HG03460 (cell line): ENCODE measurements at regions not wholly inside any gene's neighbourhood (a gene's known extent, or its start where the extent isn't known, plus 50 kb on each side); places are given as distances from the start of the nearest gene placed in this dataset.
"Not testable (repeated sequence)": the region's sequence is repeated elsewhere in the genome, so short reads cannot be mapped to it uniquely, and the experiment has no call there.

Experiments used
- ATAC-seq: cut with Tn5 transposase; IDR thresholded peaks from one replicate; pipeline ENCODE4 v1.9.1; 2021; ENCODE audit not compliant: unreplicated experiment

DNA sequence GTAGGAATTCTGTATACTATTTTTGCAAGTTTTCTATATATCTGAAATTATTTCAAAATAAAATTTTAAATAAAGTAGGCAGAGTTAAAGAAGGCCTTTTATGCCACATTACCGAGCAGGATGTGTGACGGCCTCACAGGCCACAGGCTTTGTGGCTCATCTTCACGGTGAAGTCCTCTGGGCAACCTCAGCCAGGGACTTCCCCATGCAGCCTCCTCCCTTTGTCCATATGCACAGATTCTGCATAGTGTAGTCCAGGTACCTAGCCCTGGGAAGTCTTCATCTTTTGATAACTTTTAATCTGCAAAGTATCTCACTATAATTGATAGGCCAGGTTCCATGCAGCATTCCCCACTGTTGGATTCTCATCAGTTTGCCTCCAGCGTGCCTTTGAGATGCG, 62.8 kb downstream of the ARHGAP11B start:
- ATAC-seq = not testable (repeated sequence)

DNA sequence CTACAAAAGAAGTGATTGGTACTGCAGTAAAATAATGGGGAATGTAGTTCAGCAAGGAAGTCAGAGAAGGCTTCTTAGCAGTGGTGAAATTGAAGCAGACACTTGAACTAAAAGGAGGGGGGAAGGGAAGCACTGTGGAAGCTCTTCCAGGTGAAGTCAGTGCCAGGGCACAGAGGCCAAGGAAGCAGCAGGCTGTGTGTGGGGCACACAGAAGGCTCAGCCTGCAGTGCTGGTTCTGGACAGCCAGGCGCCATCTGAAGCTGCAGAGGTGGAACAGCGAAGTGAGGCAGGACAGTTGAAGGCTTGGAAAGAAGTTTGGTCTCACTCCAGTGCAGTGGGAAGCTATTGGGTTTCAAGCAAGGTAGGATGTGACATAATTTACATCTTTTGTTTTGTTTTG, 64.2 kb downstream of the ARHGAP11B start:
- ATAC-seq = not testable (repeated sequence)

DNA sequence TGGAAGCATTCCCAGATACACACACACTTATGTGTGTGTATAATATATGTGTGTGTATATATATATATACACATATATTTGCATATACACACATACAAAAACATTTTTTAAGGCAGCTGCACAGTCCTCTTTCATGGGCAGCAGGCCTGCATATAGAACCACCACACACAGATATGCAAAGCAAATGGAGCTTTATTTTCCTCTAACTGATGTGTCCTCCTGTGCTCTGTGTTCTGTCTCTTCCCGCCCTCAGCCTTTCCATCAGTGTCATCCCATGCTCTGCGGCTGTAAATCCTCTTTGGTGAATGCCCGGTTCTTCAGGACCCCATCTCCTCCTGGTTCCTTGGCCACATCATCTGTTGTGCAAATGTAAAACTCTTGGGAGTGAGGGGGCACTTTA, 69.9 kb downstream of the ARHGAP11B start:
- not testable (repeated sequence) for ATAC-seq

DNA sequence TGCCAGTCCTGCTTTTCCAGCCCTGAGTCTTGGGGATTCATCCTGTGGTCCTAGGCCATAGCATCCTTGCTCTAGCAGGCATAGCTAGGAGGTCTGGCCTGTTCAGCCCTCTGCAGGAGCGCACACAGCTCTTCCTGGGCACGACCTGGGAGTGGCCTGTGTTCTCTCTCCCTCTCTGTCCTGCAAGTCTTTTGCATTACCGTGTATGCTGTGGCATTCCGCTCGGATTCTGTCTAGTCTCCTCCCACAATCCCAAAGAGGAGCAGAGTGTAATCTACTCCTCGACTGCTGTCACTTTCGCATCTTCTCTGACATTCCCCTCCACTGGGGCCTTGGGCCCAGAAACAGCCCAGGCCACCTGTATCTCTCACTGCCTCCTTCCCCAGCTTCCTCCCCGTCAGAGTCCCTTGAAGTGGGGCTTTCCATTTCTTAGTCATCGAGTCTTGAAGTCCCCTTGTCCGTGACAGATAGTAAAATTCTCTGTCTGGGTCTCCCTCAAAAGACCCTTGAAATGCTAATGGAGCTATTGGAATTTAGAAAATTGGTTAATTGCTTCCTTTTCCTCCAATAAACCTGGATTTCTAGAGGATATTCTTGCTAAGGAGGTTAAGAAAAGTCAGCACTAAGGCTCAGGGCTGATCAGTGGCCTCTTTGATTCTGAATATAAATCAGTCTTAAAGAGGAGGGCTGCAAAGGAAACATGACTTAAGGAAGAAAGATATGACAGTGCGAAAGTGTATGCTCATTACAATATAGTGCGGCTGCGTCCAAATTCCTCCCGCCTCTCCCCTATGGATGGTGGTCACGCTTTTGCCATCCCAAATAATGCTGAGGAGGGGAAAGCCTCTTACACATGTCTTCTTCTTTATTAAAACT, 70.7 kb downstream of the ARHGAP11B start:
- ATAC-seq = peak; percentile 71

DNA sequence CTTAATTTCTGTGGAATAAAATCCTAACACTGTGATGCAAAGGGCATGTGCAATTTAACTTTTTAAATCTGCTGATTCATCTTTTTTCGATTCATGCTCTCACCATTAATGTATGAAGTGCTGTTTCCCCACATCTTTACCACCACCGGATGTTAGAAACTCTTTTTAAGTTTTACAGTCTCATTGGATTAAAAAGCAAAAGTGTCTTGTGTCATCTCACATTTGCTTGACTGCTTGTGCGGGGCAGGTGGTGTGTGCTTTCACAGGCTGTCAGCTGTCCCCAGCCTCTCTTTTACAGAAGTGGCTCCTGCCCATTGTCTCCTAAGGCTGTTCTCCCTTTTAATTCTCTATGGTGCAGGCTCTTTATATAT, 71.4 kb downstream of the ARHGAP11B start:
- peak; percentile 59 for ATAC-seq

DNA sequence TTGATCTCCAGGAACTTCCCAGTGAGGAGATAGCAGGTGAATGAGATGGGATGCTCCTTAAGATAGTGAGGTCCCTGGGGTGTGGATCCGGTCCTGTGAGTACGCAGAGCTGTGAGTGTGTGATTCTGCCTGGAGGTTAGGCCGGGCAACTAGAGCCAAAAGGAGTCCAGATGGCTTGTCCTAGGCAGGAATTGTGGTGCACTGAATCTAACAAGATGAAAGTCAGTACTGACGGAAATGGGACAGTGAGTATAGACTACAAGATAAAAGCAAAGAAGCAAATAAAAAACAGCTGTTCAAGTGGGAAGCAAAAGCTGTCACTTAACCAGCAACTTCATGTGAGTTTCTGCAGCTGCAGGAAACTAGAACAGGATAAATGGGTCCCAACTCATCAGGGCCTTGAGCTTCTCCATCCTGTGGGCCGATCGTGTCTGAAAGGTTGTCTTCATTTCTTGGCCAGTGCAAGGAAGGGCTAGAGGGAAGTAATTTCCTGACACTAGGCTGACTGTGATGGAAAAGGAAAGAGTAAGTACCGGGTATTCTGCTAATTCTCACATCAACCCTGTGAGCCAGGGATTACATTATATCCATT, 74.2 kb downstream of the ARHGAP11B start:
- not testable (repeated sequence) for ATAC-seq

DNA sequence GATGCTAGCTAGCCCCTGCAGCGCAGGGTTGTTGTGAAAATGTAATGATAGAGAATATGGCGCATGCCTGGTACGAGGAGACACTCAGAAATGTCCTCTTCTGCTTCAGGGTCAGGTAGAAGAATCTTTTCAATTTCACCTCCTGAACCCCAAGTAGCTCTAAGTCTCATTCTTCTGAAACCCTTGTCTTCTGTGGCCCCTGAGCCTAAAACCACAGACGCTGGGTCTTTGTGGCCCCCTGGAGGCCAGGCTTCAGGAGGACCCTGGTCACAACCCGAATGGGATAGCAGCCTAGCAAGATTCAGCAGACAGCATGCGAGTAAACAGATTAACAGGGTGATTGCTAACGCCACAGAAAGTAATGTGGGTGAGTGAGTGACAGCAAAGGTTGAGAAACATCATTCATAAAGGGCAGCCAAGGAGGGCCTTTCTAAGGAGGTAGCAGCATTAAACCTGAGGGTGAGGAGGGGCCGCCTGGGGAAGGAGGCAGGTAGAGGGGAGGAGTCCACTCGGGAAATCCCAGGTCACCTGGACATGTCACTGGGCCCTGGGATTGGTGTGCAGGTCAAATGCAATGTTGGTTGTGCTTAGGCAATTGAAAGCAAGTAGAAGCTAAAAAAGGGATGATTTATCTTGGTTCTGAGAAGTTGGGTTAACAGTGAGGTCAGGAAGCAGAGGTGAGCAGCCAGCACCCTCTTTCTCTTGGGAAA, 82.2 kb downstream of the ARHGAP11B start:
- ATAC-seq = not testable (repeated sequence)

DNA sequence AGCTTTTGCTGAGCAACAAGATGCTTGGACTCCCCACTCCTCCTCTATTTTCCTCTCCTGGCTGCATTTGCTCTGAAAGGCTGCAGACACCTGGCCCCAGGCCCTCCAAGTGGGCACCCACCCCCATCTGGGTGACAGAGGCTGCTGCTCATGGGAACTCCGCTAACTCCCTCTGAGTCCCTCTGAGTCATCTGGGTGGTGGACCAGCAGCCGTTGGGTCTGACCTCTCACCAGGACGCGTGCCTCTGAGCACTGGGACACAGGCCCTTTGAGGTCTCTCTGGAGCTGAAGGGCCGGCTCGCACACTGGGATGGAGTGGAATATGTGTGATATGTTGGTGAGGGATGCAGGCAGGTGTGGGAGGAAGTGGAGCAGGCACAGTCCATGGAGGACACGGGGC, 82.9 kb downstream of the ARHGAP11B start:
- ATAC-seq = not testable (repeated sequence)

DNA sequence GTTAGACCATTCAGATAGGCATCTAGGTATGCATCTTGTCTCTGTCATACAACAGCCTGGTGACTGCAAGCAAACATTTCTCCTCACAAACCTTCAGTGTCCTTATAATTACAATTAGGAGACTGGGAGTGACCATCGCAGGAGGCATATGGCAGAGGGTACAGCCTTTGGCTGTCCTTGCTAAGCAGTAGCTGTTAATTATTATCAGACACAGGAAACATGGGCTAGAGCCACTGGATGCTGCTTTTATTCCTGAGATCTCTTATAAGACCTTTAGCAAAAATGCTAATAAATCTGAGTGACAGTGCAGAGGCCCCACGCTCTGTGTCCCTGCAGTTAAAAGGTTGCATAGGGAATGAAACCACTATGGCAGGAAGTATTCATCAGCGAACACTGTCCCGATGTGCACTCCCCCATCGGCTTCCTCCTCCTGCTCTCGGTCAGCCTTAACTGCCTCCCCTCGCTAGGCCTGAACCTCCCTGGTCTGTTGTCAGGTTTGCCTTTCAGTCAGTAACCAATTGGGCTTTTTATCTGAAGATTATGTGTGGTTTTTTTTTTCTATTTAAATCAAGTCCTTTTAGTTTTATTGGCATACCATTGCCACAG, 92.2 kb downstream of the ARHGAP11B start:
- not testable (repeated sequence) for ATAC-seq

DNA sequence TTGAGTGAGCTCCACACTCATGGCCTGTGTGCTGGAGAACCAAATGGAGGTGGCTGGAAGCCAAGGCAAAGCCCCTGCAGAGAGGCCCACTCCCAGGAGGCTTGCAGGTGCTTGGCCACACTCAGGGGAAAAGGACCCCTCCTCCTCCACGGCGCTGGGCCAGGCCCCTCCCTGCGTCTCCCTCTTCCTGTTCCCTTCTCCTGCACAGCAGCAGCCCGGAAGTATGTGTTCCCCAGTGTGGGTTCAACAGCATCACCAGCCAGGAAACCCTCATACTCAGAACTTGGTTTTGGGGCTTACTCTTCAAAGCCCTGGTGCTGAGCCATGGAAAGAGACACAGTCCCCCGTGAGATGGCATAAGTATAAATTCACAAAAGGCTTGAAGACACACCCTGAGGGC, 93.4 kb downstream of the ARHGAP11B start:
- not testable (repeated sequence) for ATAC-seq

DNA sequence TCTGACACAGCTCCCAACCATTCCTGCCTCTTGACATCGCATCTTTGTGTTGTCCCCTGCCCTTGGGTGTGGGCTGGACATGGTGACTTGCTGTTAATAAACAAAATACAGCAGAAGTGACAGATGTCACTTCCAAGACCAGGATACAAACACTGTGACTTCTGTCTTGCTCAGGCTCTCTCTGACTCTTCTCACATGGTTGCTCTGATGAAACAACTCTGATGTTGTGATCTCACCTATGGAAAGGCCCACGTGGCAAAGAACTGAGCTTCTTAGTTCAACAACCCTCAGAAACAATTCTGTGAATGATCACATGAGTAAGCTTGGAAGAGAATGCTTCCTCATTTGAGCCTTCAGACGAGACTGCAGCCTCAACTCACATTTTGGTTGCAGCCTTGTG, 94.9 kb downstream of the ARHGAP11B start:
- ATAC-seq = not testable (repeated sequence)

DNA sequence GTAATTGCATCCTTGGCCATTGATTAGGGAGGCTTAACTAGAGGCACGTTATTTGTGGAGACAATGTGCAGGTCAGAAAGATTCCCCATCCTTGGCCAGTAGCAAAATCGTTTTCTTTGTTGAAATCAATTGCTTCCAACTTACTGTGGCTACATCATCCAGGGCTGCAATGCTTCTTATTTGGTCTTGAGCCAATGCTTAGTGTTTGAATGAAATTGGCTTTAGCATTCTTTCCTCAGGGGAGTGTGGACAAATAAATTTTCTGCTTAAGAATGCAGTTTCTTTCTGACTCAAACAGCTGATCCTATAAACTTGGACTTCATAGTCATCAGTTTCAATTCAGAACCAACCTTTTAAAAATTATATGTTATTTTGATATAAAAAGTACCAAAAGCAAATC, 95.6 kb downstream of the ARHGAP11B start:
- ATAC-seq = not testable (repeated sequence)

DNA sequence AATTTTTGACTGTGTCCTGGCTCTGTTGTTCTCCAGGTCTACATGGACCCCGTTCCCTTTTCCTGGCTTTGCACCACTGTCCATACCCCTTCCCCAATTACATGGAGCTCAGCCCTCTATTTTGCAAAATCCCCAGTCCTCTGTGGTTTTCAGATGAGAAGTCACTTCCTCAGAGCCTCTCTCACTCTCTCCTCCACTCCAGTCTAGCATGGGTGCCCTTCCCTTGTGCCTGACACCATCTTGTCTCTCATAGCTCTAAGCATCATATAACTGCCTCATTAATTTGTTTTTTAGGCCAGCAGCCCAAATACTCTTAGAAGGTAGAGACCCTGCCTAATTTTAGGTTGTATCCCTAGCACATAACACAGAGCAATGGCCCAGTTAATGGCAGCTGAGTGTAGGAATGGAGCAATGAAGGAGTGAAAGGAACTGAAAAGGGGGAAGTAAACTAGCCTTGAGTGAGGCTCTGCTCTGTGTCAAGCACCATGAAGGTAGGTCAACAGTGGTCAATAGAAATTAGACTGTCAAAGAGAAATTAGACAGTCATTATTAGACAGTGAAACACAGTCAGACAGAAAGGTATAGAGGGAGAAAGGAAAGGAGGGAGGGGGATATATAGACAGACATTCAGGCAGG, 97.7 kb downstream of the ARHGAP11B start:
- ATAC-seq = not testable (repeated sequence)

DNA sequence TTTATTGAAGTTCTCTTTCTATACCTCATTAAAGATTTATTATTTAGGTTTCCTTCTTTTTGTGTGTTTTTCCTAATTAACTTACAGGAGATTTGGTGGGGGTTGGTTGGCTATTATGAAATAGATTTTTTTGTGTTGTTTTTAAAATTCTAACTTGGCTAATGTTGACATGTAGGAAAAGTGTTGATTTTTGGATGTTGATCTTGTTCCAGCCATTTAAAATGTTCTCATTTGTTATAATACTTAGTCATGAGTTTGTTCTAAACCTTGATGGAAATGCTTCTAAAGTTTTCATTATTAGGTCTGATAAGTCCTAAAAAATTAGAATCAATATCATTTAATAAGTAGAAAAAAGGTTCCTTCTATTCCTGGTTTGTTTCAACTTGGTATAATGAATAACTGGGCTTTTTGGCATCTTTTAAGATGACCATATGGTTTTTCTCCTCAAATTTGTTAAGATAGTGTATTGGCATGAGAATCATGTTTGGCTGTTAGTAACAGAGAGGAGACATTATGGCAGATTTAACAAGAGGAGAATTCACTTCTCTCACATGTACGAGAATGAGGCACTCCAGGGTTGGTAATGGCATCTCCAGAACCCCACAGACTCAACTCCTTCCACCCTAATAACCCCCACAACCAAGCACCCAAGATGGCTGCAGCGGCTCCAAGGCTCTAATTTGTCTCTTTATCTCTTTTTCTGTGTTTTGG, 104.1 kb downstream of the ARHGAP11B start:
- ATAC-seq = not testable (repeated sequence)

DNA sequence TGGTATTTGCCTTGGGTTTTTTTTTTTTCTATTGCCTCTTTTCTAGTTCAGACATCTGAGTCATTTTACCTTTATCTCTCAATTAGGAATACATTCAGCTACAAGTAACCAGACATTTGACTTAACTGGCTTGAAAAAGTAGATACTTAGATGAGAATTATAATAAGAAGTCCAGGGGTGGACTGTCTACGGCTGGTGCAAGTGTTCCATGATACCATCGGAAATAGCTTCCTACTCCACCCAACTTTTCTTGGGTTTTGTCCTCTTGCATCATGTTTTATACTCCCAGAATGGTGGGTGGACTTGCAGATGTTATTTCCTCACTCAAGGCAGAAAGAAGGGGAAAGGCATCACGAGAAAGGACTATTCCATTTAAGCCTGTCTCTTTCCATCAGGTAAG, 104.7 kb downstream of the ARHGAP11B start:
- not testable (repeated sequence) for ATAC-seq

DNA sequence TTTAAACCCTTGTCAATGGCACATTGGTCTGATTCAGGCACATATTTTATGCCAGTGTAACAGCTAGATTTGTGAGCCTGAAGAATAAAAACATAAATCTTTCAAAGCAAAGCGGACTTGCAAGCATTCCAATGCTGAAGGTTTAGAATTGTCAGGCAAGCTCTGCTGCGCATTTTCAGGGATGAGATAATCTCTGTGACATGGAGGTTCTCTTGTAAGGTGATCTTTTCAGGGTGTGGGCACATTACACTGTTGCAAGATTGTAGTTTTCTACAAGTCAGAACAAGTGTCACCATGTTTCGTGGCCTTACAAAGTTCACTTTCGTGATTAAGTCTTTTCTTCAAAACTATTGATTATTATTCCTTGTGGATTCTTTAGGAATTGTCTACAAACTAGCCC, 106.2 kb downstream of the ARHGAP11B start:
- ATAC-seq = not testable (repeated sequence)

DNA sequence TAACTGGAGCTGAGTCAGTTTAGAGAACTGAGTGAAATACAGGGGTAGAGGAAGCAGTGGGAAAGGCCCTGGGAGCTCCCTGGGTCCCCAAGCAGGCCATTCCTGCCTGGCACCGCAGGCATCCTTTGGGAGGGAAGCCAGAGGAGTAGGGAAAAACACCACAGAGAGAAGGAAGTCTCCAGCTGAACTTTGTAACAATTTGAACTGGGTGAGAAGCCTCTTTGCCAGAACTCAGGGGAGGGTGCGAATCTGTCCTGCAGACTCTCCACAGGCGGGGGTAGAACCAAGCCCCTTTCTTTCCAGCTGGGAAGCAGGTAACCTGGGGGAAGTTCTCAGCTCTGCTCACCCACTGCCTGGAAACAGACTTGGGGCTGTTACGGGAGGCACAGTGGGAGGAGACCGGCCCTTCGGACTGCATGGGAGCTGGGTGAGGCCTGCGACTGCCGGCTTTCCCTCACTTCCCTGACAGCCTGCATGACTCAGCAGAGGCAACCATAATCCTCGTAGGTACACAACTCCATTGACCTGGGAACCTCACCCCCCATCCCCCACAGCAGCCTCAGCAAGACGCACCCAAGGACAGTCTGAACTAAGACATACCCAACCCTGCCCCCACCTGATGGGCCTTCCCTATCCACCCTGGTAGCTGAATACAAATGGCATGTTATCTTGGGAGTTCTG, 110.1 kb downstream of the ARHGAP11B start:
- ATAC-seq = not testable (repeated sequence)

DNA sequence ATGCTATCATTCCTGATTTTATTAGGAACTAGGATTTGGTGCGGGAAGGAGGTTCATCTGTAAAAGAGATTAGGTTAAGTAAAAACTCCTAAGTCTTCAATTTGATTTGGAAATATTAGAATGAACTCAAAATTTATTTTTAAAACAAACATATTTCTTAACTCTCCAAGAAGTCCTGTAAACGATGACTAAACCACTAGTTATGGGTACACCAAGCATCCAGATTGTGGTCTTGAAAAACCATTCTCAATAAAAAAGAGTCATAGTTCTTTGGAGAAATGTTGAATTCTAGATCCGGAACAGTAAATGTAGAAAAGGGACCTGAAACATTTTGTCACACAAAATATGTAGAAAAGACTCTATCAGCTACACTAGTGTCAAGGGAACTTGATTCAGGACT, 116.9 kb downstream of the ARHGAP11B start:
- not testable (repeated sequence) for ATAC-seq

DNA sequence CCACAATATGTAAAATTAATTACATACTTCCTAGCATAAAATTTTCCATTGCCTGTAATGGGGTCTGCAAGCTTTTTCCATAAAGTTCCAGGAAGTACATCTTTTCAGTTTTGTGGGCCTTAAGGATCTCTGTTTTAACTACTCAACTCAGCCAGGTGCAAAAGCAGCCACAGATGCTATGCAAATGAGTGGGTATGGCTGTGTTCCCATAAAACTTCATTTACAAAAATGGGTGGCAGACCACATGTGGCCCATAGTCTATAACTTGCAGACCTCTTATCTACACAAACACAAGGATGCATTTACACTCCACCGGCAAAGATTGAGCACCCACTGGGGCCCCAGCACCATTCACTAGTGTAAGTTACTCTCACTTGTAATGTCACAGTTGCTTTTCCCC, 123.1 kb downstream of the ARHGAP11B start:
- not testable (repeated sequence) for ATAC-seq
